Endothelial cell (in vitro differentiated cells): ENCODE measurements at regions not wholly inside any gene's neighbourhood (a gene's known extent, or its start where the extent isn't known, plus 50 kb on each side); places are given as distances from the start of the nearest gene placed in this dataset.

Source experiments
- DNase-seq: peaks from one replicate; pipeline ENCODE4 v3.0.0; 2021; ENCODE audit warnings: low spot score
- H3K27ac Mint-ChIP-seq: one replicate; pipeline ENCODE4 v1.8.0; 2021; ENCODE audit warnings: mixed read lengths, inconsistent platforms; ENCODE audit not compliant: unreplicated experiment
- H3K27me3 Mint-ChIP-seq: one replicate; pipeline ENCODE4 v1.8.0; 2021; ENCODE audit warnings: mild to moderate bottlenecking, moderate library complexity, mixed read lengths, inconsistent platforms; ENCODE audit not compliant: unreplicated experiment
- H3K36me3 Mint-ChIP-seq: one replicate; pipeline ENCODE4 v1.8.0; 2021; ENCODE audit warnings: mild to moderate bottlenecking, low read depth, mixed read lengths, inconsistent platforms; ENCODE audit not compliant: unreplicated experiment
- H3K4me1 Mint-ChIP-seq: one replicate; pipeline ENCODE4 v1.8.0; 2021; ENCODE audit warnings: mild to moderate bottlenecking, mixed read lengths, inconsistent platforms; ENCODE audit not compliant: unreplicated experiment
- H3K4me3 Mint-ChIP-seq: one replicate; pipeline ENCODE4 v1.8.0; 2021; ENCODE audit warnings: mild to moderate bottlenecking, mixed read lengths, inconsistent platforms; ENCODE audit not compliant: unreplicated experiment
- H3K9me3 Mint-ChIP-seq: one replicate; pipeline ENCODE4 v1.8.0; 2021; ENCODE audit warnings: mixed read lengths, inconsistent platforms; ENCODE audit not compliant: unreplicated experiment
- TF ChIP-seq, protein P1 (sequence below): fragments of 200-600 bp; sonication (generic); IDR thresholded peaks from one replicate; pipeline ENCODE4 v1.5.0; 2021; ENCODE audit warnings: antibody characterized with exemption; ENCODE audit not compliant: unreplicated experiment

DNA sequence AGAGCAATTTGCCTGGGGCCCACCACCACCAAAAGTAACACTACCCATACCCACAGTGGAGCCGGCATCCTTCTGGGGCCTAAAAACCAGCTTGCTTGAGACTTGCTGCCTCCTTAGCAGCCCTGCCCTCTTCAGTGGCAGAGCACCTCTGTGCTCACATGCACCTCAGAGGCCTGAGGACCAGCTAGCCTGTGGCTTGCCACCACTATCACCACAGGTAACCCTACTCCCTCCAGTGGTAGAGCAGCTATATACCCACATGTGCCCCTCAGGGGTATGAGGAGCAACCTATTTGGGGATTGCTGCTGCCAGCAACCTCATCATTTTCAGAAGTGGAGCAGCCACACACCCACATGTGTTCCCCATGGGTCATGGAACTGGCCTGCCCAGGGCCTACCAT is 111.4 kb upstream of the SPRY2 start:
- H3K27ac Mint-ChIP-seq, result no peak overlapping the region
- H3K9me3 Mint-ChIP-seq, result no peaks in the 10 kb centered on the region
- H3K4me3 Mint-ChIP-seq, result no peak overlapping the region
- TF ChIP-seq, protein P1, sequence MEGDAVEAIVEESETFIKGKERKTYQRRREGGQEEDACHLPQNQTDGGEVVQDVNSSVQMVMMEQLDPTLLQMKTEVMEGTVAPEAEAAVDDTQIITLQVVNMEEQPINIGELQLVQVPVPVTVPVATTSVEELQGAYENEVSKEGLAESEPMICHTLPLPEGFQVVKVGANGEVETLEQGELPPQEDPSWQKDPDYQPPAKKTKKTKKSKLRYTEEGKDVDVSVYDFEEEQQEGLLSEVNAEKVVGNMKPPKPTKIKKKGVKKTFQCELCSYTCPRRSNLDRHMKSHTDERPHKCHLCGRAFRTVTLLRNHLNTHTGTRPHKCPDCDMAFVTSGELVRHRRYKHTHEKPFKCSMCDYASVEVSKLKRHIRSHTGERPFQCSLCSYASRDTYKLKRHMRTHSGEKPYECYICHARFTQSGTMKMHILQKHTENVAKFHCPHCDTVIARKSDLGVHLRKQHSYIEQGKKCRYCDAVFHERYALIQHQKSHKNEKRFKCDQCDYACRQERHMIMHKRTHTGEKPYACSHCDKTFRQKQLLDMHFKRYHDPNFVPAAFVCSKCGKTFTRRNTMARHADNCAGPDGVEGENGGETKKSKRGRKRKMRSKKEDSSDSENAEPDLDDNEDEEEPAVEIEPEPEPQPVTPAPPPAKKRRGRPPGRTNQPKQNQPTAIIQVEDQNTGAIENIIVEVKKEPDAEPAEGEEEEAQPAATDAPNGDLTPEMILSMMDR, result no peak
- no peaks in the 10 kb centered on the region for H3K4me1 Mint-ChIP-seq
- H3K27me3 Mint-ChIP-seq, result peaks cover 3% of the 10 kb centered on the region
- no peaks in the 10 kb centered on the region for H3K36me3 Mint-ChIP-seq
- no peak for DNase-seq

DNA sequence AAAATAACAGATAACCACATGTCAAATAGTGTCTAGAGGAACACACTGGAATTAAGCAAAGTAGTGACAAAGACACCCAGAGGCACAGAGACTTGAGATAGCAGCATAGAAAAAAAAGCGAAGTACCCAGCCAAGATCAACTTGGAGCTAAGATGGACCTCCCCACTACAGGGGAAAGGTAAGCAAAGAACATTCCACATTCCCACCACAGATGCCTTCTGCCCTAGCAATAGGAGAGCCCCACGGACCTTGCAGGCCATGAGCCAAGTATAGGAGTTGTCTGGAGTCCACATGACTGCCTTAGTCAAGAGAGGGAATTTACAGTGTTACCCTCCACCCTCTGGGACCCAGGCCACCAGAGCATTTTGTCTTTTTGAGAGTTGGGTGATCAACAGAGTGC is 110.7 kb upstream of the SPRY2 start:
- no peak overlapping the region for H3K4me3 Mint-ChIP-seq
- H3K27ac Mint-ChIP-seq, result no peak overlapping the region
- H3K36me3 Mint-ChIP-seq, result no peaks in the 10 kb centered on the region
- no peak for DNase-seq
- H3K27me3 Mint-ChIP-seq, result peaks cover 3% of the 10 kb centered on the region
- no peaks in the 10 kb centered on the region for H3K4me1 Mint-ChIP-seq
- H3K9me3 Mint-ChIP-seq, result no peaks in the 10 kb centered on the region
- TF ChIP-seq, protein P1, result no peak

DNA sequence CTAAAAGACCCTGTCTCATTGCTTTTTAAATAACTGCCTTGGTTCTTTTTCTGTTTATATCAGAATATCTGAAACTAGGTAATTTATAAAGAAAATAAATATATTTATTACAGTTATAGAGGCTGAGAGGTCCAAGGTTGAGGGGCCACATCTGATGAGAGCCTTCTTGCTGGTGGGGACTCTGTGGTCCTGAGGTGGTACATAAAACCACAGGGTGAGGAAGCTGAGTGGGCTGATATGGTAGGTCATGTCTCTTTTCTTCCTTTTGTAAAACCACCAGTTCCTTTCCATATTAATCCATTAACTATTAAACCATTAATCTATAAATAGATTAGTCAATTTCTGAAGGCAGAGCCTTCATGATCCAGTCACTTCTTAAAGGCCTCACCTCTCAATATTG is 109.5 kb upstream of the SPRY2 start:
- no peak for DNase-seq
- Mint-ChIP-seq H3K27me3 (peaks cover 3% of the 10 kb centered on the region), H3K27ac (no peak overlapping the region), H3K36me3 (no peaks in the 10 kb centered on the region), H3K4me3 (no peak overlapping the region), H3K9me3 (no peaks in the 10 kb centered on the region), H3K4me1 (no peaks in the 10 kb centered on the region)
- TF ChIP-seq, protein P1, result no peak

DNA sequence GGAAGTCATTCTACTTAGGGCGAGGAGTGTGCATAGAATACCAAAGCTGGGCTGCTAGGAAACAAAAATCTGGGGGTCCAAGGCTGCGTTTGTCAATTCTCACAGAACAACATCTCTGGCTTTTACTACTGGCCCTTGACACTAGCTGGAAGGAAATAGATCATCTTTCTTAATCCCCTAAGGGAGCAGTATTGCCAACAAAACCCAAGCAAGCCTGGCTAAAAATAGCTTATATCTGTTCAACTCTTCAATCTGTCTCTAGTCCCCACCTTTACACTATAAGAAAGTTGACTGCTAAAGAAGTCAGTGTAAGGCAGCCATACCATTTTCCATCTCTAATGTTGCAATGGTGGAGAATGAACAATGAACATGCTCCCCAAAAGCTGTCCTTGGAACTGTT is 107.8 kb upstream of the SPRY2 start:
- Mint-ChIP-seq H3K4me1 (no peaks in the 10 kb centered on the region), H3K27me3 (peaks cover 3% of the 10 kb centered on the region)

DNA sequence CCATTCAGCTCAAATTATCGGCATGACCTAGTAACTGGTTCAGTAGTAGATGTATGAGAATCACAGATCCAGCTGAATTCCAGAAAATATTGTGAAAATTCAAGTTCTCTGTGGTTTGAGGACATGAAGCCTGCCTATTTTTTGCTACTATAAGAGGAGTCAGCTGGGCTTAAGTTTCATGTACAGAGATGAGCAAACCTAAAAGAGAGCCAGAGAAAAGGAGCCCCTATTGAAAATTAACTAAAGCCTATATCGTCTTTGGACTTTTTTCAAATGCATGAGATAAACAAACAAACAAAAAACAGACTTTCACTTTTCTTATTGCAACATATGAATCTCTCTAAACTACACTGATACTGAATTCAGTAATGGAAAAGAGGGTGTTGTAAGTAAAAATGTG is 106.8 kb upstream of the SPRY2 start:
- Mint-ChIP-seq H3K36me3 (no peaks in the 10 kb centered on the region), H3K4me1 (no peaks in the 10 kb centered on the region), H3K27ac (no peak overlapping the region), H3K27me3 (peaks cover 3% of the 10 kb centered on the region), H3K4me3 (no peak overlapping the region), H3K9me3 (no peaks in the 10 kb centered on the region)
- TF ChIP-seq, protein P1, result no peak
- DNase-seq, result no peak

More for the DNA sequence above, 107.8 kb upstream of the SPRY2 start:
- no peaks in the 10 kb centered on the region for H3K9me3 Mint-ChIP-seq
- no peaks in the 10 kb centered on the region for H3K36me3 Mint-ChIP-seq
- DNase-seq, result no peak
- no peak overlapping the region for H3K27ac Mint-ChIP-seq
- no peak overlapping the region for H3K4me3 Mint-ChIP-seq
- TF ChIP-seq, protein P1, result no peak
